Hepatic stellate cell (primary cell): ENCODE measurements at regions not wholly inside any gene's neighbourhood (a gene's known extent, or its start where the extent isn't known, plus 50 kb on each side); places are given as distances from the start of the nearest gene placed in this dataset.
"Not testable (repeated sequence)": the region's sequence is repeated elsewhere in the genome, so short reads cannot be mapped to it uniquely, and the experiment has no call there.

Experiments used
- DNase-seq: peaks from one replicate; pipeline ENCODE4 v3.0.0; 2011; ENCODE audit warnings: low spot score

DNA sequence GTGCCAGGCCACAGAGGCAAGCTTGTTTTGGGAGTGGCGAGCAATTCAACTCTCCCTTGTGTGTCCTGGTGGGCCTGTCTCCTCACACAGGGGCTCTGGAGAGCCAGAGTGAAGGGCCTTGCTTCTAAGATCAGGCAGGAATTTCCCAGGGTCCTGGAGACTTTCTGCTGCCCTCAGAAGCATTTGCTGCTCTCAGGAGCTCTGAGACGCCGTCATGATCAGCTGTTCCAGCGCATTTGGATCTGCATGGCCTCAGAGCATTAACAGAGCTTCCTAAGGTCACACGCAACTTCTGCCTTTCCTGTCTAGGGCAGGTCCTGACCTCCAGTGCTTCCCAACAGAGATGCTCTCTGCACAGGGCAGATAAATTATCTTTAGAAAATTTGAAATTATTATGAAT is 52.2 kb upstream of the C10orf90 start:
- DNase-seq = no peak

DNA sequence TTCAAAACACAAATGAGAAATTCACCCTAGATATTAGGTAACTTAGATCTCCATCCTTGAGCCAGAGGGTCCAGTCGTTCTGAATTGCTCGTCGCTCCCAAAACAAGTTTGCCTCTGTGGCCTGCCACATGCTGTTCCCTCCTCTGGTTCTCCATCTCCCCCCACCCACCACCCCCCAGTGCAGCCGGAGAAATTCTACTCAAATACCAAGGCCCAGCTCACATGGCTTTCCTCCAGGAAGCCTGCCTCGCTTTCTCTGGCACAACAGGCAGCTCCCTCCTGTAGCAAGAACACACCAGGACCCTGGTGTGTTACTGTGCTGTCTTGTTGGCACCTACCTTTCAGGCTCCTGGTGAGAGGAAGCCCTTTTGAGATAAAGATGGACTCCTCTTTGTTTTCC is 52.7 kb upstream of the C10orf90 start:
- no peak for DNase-seq

DNA sequence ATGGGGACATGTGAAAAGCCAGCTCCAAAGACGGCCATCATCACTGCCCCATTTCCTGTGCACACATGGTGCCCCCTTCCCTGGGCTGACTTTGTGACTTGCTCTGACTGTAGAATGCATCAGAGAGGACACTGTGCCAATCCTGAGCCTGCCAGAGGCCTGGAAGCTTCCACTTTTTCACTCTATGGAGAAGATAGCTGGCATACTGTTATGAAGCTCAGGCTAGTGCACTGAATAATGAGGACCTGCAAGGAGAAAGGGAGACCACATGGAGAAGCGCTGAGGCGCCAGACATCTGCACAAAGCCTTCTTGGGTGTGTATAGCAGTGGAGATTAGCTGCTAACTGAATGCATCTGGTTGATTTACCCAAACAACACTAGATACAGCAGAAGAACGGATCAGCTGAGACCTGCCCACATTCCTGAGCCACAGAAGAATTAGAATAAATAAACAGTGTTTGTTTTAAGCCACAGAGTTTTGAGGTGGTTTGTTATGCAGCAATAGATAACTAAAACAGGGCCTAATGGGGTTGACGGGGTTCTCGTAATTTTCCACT is 58.9 kb upstream of the C10orf90 start:
- no peak for DNase-seq

DNA sequence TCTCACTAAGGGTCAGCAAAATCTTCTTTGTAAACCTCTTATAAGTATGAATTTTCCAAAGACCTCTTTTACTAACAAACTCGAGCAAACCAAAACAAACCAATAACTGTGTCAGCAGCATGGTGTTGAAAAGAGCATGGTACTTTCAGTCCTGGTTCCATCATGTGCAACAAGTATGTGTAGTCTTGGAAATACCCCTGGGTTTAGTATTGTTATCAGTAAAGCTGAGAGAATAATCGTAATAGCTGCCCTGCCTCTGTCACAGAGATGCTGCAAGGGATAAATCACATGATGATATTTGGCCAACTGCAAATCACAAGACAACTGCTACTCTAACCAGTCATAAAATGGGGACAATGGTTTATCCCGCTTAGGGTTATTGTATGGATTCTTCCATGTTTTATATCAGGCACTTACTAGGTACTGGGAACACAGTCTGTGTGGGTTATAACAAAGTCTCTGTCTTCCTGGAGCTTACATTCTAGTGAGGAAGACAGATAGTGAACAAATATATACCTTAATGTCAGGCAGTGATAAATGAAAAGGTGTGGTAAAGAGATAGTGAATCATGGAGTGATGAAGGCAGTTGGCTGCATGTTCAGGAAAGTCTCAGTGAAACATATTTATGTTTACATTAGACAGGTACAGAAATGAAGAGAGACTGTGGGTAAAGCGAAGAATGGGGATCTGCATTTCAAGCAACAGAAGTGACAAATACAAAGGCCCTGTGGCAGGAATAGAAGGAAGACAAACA is 60.5 kb upstream of the C10orf90 start:
- DNase-seq = no peak

DNA sequence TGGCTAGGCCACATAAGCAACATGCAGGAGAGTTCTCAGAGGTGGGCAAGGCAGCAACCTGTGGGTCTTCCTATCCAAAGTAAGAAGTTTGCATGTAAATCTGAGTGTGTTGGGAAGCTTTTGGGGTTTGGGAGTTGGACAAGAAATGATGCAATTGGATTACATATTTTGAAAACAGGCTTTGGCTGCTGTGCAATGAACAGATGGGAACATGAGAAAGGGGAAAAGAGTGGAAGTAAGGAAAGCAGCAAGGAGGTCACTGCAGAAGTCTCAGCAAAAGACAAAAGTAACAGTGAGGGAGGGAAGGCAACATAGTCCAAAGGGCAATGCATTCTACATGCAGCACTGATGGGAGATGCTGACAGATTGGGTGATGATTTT is 61.1 kb upstream of the C10orf90 start:
- no peak for DNase-seq

DNA sequence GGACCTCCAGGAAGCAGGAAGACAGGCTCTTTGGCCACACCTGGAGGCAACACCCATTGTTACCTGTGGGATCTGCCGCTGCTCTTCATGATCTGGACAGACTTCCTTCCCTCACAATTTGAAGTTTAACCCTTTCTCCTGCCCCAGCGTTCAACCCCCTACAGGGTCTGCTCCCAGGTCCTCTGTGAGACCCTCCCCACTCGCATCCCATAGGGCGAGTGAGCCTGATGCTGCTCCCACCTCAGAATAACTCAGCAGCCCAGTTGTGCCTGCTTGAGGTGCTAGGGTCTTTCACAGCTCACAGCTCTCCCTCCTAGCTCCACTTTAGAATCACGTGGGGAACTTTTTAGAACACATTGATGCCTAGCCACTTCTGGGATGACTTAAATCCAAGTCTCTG is 61.8 kb upstream of the C10orf90 start:
- no peak for DNase-seq

DNA sequence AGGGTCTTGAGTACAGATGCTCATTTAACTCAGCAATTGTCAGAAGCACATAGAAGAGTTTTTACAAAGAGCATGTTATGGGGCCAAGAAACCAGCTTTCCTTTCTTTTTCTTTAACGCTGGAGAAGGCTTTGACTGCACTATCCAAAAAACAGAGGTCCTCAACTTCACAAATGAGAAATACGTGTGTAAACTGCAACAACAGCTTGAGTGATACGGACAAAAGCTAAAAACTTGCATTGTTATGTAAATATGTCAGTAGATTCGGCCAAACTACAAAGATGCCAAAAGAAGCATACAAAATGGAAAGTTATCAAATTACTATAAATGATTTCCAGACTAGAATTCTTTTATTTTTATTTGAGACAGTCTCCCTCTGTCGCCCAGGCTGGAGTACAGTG is 62.4 kb upstream of the C10orf90 start:
- DNase-seq = no peak

DNA sequence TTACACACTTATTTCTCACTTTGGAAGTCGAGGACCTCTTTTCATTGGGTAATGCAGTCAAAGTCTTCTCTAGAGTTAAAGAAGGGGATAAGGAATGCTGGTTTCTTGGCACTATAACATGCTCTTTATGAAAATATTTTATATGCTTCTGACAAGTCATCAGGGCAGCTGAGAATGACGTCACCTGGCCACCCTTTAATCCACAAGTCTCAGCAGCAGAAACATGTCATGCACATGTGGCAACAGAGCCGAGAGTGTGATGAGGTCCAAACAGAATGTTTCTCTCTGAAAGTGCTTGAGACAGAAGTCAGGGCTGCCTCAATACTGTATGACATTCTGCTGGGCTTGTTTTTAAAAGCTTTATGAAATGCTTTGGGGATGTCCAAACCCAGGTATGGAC is 63.5 kb upstream of the C10orf90 start:
- DNase-seq = no peak

DNA sequence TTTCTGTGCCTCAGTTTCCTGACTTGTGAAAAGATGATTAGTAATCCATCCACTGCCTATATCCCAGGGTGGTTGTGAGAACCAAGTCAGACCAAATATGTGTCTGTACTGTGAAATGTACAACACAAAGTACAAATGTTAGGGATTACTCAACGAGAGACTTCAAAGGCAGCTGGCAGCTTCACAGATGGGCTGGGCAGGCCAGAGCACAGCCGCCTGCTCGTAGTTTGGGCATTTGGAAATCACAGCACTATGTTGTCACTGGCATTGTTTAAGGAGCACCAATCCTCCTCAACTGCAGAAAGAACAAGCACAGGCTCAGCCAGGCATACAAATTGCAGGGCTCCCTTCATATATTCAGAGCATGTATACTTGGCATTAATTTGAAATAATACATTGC is 64.5 kb upstream of the C10orf90 start:
- DNase-seq = no peak

DNA sequence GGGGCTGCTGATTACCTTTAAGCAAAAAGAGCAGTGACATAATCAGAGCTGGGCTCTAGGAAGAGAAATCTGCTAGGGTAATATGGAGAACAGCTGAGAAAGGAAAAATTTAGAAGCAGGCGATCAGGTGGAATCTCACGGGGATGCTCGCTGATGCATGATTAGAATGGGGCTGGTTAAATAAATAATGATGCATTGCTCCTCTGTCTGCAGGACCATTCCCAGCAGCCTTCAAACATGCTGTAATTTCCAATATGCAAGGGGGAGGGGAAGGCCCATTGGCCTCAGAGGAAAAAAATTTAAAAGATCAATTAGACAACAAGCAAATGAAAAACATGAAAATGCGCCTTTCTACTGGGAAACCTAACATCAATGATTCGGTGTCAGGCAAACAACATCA is 65.6 kb upstream of the C10orf90 start:
- DNase-seq = no peak

DNA sequence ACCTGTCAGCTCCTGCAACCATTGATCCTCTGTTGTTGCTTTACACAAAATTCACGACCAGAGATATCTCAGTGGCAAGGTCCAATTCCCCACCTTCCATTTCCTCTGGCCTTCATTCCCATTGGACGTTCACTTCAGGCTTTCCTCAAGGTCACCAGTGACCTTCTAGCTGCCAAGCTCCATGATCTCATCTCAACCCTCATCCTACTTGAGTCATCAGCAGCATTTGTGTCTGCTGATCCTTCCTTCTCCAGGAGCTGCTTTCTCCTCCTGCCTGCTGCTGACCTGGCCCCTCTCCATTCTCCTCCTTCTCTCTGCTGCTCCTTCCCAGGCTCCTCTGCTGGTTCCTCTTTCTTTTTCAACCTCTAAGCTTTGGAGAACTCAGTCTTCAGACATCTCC is 66.2 kb upstream of the C10orf90 start:
- no peak for DNase-seq

DNA sequence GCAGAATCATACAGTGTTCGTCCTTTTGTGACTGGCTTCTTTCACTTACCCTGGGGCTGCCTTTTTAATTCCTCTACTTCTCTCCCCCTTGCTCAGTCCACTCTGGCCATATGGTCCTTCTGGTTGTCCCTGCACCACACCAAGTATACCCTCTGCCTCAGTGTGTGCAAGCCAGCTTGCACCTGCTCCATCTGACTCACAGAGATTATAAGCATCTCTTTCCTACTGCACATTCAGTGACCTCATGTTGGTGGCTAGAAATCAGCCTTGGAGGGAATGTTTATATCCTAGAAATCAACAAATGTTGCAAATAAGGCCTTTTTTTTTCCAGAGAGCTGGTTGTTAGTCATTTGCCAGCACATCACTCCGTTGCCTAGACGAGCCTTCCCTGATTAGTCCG is 67.5 kb upstream of the C10orf90 start:
- DNase-seq = no peak

DNA sequence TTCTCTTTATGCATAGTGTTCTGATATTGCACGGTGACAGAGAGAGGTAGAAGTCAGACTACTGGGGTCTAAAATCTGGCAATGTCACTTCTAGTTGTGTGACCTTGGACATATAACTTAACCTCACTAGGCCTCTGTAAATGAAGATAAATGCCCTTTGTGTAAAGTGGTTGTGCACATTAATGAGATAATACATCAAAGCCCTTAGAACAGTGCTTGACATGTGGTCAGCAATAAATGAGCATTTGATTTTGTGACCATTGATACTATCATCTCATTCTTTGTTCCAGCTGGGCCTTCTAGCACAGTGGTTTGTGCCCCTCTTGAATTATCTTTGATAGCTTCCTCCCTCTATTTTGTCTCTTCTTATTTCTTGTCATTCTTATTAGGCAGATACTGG is 74.1 kb upstream of the C10orf90 start:
- no peak for DNase-seq

DNA sequence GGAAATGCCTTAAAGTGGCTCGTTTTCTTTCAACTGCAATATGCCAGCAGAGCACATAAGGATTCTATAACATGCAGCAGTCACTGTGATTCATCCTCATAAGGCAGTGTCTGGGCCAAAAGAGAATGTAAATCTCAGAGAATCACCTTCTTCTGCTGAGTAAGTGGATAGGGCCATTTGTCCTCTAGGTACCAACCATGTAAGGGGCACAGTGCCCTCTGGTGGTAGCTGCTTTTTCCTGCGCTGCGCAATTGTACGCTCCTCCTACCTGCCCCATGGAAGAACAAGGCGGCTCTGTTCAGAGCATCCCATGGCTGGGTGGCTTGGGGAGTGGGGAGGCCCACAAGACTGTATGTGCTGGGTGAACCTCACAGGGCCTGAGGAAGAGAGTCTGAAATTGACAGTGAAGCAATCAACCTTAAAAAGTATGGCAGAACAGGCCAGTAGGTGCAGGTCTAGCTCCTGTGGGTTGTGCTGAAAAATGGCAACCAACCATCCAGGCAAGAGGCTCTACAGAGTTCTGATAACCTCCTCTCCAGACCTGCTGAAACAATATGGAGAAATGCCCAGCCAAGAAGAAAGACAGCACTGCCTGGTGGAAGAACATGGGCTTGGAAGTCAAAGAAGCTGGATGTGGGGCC is 78.6 kb upstream of the C10orf90 start:
- peak; percentile 50 for DNase-seq

DNA sequence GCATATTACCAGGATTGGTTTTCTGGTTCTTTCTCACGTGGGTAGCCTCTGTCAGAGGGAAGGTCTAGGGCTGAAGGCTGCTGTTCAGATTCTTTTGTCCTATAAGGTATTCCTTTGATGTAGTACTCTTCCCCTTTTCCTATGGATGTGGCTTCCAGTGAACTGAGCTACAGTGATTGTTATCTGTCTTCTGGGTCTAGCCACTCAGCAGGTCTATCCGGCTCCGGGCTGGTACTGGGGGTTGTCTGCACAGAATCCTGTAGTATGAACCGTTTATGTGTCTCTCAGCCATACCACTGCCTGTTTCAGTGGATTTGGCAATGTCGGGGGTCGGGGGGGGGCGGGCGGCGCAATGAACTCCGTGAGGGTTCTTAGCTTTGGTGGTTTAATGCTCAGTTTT is 84.5 kb upstream of the C10orf90 start:
- no peak for DNase-seq

DNA sequence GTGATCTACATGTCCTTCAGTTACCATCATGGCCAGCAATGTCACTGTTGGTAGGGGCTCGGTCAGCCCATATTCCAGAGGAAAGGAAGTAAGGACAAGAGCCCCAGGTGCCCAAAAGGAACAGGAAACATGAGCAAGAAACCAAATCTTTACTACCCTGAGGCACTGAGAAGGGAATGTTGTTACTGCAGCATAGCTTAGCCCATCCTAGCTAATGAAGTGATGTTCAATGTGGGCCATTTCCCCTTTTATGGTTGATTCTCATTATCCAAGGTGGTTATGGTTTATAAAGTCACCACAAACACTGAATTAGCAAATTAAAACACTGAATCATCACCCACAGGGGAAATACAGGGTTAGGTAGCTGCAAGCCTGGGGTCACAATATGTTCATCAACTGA is 88.4 kb upstream of the C10orf90 start:
- no peak for DNase-seq

DNA sequence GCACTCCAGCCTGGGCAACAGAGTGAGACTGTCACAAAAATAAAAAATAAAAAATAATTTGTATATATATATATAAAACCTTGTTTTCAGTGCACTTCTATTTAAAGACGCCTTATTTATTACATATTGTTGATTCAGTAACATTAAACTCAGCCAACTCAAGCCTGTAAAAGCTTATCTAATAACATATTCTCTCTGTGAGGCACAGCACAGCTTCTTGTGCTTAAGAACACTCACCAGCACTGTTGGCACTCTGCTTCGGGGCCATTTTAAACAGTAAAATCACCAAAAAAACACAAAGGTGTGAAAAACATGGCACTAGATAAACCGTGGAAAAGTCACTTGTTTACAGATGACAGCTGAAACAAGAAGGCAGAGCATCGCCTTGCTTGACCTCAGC is 89.0 kb upstream of the C10orf90 start:
- DNase-seq = no peak

DNA sequence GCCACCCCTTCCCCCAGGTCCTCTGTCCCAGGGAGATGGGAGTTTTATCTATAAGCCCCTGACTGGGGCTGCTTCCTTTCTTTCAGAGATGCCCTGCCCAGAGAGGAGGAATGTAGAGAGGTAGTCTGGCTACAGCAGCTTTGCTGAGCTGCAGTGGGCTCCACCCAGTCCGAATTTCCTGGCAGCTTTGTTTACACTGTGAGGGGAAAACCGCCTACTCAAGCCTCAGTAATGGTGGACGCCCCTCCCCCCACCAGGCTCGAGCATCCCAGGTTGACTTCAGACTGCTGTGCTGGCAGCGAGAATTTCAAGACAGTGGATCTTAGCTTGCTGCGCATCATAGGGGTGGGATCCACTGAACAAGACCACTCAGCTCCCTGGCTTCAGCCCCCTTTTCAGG is 96.2 kb upstream of the C10orf90 start:
- DNase-seq = not testable (repeated sequence)

DNA sequence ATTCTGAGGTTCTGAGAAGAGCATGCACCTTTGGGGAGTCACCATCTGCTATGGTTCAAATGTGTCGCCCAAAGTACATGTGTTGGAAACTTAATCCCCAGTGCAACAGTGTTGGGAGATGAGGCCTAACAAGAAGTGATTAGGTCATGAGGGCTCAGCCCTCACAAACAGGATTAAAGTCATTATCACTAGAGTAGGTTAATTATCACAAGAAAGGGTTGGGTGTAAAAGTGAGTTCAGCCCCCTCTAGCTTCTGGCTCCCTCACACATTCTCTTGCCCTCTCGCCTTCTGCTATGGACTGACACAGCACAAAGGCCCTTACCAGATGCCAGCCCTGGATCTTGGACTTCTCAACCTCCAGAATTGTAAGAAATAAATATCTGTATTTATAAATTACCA is 100.3 kb upstream of the C10orf90 start:
- no peak for DNase-seq

DNA sequence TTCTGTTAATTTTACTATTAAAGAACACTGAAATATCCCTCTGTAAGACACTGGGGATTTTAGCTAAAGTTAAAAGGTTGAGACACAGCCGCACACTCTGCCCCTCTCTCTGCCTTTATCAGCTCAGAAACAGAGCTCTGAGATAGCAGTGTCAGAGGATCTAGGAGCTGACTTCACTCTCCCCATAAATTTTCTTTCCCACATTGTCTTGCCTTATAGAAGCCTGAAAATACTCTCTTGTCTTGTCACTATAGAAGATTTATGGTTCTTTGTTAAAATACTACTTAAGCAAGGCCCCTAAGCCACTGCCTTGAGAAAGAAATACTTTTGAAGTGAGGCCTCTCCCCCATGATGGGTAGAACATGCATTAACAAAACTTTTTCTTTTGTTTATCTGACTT is 105.7 kb upstream of the C10orf90 start:
- DNase-seq = no peak

DNA sequence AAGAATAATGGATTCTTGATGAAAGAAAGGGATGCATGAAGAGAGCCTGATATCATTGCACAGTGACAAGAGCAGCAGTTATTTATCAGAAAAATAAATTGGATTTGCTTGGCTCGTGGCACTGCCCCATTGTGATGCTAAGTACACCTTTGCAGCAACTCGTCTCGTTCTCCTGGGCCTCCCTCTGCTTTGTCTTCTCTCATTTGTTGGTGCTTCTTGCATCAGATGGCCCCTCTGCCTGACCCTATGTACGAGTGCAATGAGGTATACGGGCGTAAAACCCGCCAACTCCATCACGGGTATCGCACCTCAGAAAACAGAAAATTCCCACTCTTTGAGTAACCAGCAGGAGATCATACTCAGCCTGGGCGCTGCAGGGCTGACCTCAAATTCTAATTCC is 107.2 kb upstream of the C10orf90 start:
- no peak for DNase-seq

DNA sequence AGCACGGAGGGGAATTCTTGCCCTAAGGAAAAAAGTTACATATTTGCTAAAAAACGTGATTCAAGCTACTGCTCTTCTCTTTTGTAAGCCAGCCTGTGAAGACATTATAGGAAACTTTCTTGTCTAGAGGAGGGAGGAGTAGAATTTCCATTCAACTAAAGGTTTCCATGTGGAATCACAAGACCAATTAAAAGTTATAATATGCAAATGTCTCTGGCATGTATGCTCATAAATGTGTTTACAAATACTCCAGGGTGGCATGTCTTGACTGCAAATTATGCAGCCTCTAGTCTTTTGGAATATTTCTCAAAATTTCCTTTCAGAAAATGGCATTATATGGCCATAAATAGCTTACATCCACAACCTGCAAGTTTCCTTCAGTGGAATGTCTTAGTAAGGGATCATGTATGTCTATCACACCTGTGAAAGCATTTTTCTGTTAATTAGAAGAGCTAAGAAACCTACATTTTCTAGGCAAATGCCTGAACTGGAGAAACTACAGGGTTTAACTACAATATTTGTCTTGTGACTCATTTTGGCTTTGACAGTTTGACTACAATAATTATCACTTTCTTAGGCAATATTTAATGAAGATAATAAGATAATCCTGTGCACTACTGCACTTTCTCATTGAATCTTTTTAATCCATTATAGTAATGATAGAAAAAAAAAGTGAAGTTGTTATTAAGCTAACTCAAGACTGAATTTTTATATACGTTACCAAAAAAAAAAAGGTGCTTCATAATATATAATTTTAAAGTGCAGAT is 111.1 kb upstream of the C10orf90 start:
- DNase-seq = no peak
